ENCODE measurements at regions not wholly inside any gene's neighbourhood (a gene's known extent, or its start where the extent isn't known, plus 50 kb on each side); places are given as distances from the start of the nearest gene placed in this dataset.
"Not testable (repeated sequence)": the region's sequence is repeated elsewhere in the genome, so short reads cannot be mapped to it uniquely, and the experiment has no call there.

- DNase-seq, result no peak
Observed at GRCh38 chr6:121885399-121886152, 450.1 kb downstream of the GJA1 start.

- DNase-seq, result no peak
Observed at GRCh38 chr6:121886223-121886830, 450.9 kb downstream of the GJA1 start.

GRCh38 chr6:121887724-121888123, 452.3 kb downstream of the GJA1 start:
- DNase-seq, result no peak

- no peak for DNase-seq
Observed at GRCh38 chr6:121890307-121890910, 455.0 kb downstream of the GJA1 start.

- not testable (repeated sequence) for DNase-seq
Observed at GRCh38 chr6:121895731-121896130, 460.3 kb downstream of the GJA1 start.

- no peak for DNase-seq
Observed at GRCh38 chr6:121896363-121896762, 460.9 kb downstream of the GJA1 start.

- no peak for DNase-seq
Observed at GRCh38 chr6:121896771-121897170, 461.3 kb downstream of the GJA1 start.

GRCh38 chr6:121897337-121897760, 461.9 kb downstream of the GJA1 start:
- DNase-seq, result no peak

- no peak for DNase-seq
Observed at GRCh38 chr6:121901432-121901831, 466.0 kb downstream of the GJA1 start.

GRCh38 chr6:121904559-121904958, 469.1 kb downstream of the GJA1 start:
- no peak for DNase-seq

- no peak for DNase-seq
Observed at GRCh38 chr6:121912905-121913304, 477.5 kb downstream of the GJA1 start.

GRCh38 chr6:121917263-121917829, 481.9 kb downstream of the GJA1 start:
- no peak for DNase-seq

GRCh38 chr6:121917834-121918559, 481.5 kb upstream of the HSF2 start:
- DNase-seq, result no peak

GRCh38 chr6:121920616-121921015, 478.8 kb upstream of the HSF2 start:
- no peak for DNase-seq

GRCh38 chr6:121925024-121925423, 474.4 kb upstream of the HSF2 start:
- DNase-seq, result no peak

- DNase-seq, result no peak
Observed at GRCh38 chr6:121925534-121926255, 473.8 kb upstream of the HSF2 start.

GRCh38 chr6:121929301-121929700, 470.2 kb upstream of the HSF2 start:
- DNase-seq, result no peak

GRCh38 chr6:121932076-121932991, 467.1 kb upstream of the HSF2 start:
- no peak for DNase-seq

GRCh38 chr6:121934451-121934850, 465.0 kb upstream of the HSF2 start:
- no peak for DNase-seq

- no peak for DNase-seq
Observed at GRCh38 chr6:121940728-121941127, 458.7 kb upstream of the HSF2 start.

GRCh38 chr6:121944354-121944753, 455.1 kb upstream of the HSF2 start:
- DNase-seq, result no peak
